NCI-H146 (cell line): ENCODE measurements at regions not wholly inside any gene's neighbourhood (a gene's known extent, or its start where the extent isn't known, plus 50 kb on each side); places are given as distances from the start of the nearest gene placed in this dataset.

ENCODE experiments used
- DNase-seq: peaks from one replicate; lab custom pipeline; 2025; lab: John Stamatoyannopoulos, UW

GRCh38 chr5:26828294-26828693, 210.1 kb downstream of the CDH9 start:
- no peak for DNase-seq

- DNase-seq, result no peak
Observed at GRCh38 chr5:26813235-26813634, 225.2 kb downstream of the CDH9 start.

GRCh38 chr5:26812714-26813113, 225.7 kb downstream of the CDH9 start:
- no peak for DNase-seq

- no peak for DNase-seq
Observed at GRCh38 chr5:26807231-26808199, 230.9 kb downstream of the CDH9 start.

GRCh38 chr5:26805076-26805475, 233.3 kb downstream of the CDH9 start:
- no peak for DNase-seq

GRCh38 chr5:26802944-26803343, 235.4 kb downstream of the CDH9 start:
- no peak for DNase-seq

GRCh38 chr5:26791433-26791832, 247.0 kb downstream of the CDH9 start:
- no peak for DNase-seq

GRCh38 chr5:26791021-26791420, 247.4 kb downstream of the CDH9 start:
- no peak for DNase-seq

GRCh38 chr5:26763215-26763614, 275.2 kb downstream of the CDH9 start:
- DNase-seq, result no peak

- DNase-seq, result no peak
Observed at GRCh38 chr5:26761446-26761845, 276.9 kb downstream of the CDH9 start.

GRCh38 chr5:26761045-26761444, 277.3 kb downstream of the CDH9 start:
- peak; percentile 83 for DNase-seq

GRCh38 chr5:26757941-26758340, 280.4 kb downstream of the CDH9 start:
- DNase-seq, result no peak

- DNase-seq, result no peak
Observed at GRCh38 chr5:26749829-26750228, 288.6 kb downstream of the CDH9 start.

- no peak for DNase-seq
Observed at GRCh38 chr5:26740182-26740581, 298.2 kb downstream of the CDH9 start.

- peak; percentile 33 for DNase-seq
Observed at GRCh38 chr5:26737348-26738265, 300.8 kb downstream of the CDH9 start.

GRCh38 chr5:26727916-26728315, 310.5 kb downstream of the CDH9 start:
- no peak for DNase-seq

GRCh38 chr5:26719803-26720202, 318.6 kb downstream of the CDH9 start:
- DNase-seq, result peak; percentile 2

GRCh38 chr5:26700759-26701384, 337.5 kb downstream of the CDH9 start:
- peak; percentile 71 for DNase-seq

- DNase-seq, result no peak
Observed at GRCh38 chr5:26692952-26693351, 345.4 kb downstream of the CDH9 start.

- no peak for DNase-seq
Observed at GRCh38 chr5:26691486-26691885, 346.9 kb downstream of the CDH9 start.

GRCh38 chr5:26690511-26690910, 347.9 kb downstream of the CDH9 start:
- no peak for DNase-seq

GRCh38 chr5:26681861-26682260, 356.5 kb downstream of the CDH9 start:
- no peak for DNase-seq
